ENCODE measurements at regions not wholly inside any gene's neighbourhood (a gene's known extent, or its start where the extent isn't known, plus 50 kb on each side); places are given as distances from the start of the nearest gene placed in this dataset.

DNA sequence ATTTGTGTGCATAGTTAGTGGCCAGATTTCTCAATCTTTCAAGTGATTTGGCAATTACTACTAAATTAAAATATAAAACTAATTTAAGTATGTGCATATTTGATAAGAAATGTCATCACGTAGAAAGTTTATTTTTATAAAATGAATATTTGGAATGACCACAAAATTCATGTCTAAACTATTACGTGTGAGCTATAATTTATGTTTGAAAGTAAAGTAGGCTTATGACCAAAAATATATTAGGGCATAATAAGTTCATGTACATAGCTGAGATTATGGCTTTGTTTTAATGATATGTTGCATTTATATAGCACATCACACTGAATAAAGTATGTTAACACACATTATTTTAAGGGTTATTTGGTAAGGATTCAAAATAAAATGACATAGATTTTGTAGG lies 1532.6 kb downstream of the C4orf33 start:
- DNase-seq (ENCODE audit: low read depth in 2 of 2), result no peak

DNA sequence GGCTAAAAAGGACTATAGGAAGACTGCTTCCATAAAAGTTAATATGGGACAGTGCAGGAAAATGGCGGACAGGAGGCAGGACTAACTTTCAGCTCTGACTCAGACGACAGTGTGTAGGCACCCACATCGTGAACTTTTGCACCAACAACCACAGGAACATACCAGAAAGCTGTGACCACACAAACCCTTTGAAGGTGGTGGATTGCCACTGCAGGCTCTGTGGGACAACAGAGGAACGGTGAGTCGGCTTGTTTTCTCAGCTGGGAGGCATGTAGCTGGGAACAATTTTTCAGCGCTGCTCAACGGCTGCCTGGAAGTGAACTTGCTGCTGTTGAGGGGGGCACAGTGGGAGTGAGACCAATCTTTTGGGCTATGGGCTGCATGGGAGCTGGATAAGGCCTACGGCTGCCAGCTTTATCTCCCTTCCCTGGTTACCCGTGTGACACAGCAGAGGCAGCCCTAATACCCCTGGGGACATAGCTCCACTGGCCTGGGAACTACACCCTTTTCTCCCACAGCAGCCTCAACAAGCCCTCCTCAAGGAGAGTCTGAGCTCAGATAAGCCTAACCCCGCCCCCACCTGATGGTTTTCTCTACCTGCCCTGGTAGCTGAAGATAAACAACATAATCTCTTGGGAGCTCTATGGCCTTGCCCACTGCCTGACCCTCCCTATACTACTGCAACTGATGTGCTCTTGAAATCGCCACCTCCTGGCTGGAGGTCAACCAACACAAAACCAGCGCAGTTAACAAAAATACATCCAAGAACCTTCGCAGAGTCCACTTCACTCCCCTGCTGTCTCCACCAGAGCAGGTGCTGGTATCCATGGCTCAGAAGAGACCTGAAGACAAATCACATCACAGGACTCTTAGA lies 1537.0 kb downstream of the C4orf33 start:
- DNase-seq (ENCODE audit: low read depth in 2 of 2), result no peak

GRCh38 chr4:130636486-130636885 lies 1540.5 kb downstream of the C4orf33 start:
- no peak for DNase-seq (ENCODE audit: low read depth in 2 of 2)

DNA sequence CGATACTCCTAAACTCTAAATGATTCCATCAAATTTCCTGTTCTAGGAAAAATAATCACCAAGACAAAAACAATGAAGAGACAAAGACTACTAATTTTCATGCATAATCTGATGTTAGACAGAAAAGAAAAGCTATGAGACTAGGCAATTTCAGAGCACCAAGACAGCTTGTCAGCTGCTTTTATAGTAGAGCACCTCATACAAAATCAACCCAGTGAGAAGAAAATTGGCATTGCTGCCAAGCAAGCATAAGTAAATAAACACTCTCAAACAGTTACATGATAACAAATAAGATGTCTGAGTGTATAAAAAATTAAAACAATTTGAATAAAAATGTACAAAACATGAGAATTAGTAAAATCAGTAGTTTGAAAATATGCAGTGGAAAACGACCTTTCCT lies 1544.6 kb downstream of the C4orf33 start:
- no peak for DNase-seq (ENCODE audit: low read depth in 2 of 2)

- no peak for DNase-seq (ENCODE audit: low read depth in 2 of 2)
Measured at GRCh38 chr4:130646886-130647285, 1550.9 kb downstream of the C4orf33 start.

GRCh38 chr4:130648570-130648969 lies 1552.6 kb downstream of the C4orf33 start:
- no peak for DNase-seq (ENCODE audit: low read depth in 2 of 2)

GRCh38 chr4:130653842-130654241 lies 1557.9 kb downstream of the C4orf33 start:
- DNase-seq (ENCODE audit: low read depth in 2 of 2), result no peak

DNA sequence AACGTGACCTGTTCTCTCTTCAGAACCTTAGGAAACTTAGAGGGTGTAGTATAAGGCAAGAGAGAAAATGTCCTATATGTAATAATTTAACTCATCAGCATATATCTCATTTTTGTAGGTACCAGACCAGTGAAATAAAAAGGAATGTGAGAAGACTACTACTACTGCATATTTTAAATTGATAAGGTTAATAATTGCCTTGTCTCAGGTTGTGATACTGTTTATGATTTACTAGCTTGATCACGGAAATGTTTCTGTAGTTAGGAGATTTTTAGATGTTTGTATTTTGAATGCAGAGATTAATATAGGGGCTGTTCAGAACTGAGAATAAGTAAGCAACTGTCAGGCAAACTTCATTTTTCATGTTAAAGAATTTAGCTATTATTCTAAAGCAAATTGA lies 1563.4 kb downstream of the C4orf33 start:
- DNase-seq (ENCODE audit: low read depth in 2 of 2), result no peak

GRCh38 chr4:130668859-130669258 lies 1572.9 kb downstream of the C4orf33 start:
- no peak for DNase-seq (ENCODE audit: low read depth in 2 of 2)

- no peak for DNase-seq (ENCODE audit: low read depth in 2 of 2)
Measured at GRCh38 chr4:130675266-130675665, 1579.3 kb downstream of the C4orf33 start.

- DNase-seq (ENCODE audit: low read depth in 2 of 2), result no peak
Measured at GRCh38 chr4:130689181-130689580, 1593.2 kb downstream of the C4orf33 start.

- no peak for DNase-seq (ENCODE audit: low read depth in 2 of 2)
Measured at GRCh38 chr4:130698251-130698650, 1602.3 kb downstream of the C4orf33 start.

DNA sequence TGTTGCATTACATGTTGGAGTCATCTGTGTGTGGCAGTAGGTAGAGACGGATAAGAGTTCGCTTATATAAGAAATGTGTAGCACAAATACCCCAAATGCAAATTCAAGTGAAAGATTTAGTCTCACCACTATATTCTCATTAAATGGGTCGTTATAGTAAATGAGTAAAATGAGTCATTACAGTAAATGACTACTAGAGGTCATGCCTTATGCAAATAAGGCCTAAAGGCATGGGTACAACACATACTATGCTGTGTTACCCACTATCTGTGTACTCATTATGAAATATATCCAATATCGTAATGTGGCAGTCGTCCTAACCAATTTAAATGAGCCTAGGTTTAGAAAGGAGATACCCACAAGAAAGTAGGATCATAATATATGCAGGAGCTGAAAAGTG lies 1603.1 kb downstream of the C4orf33 start:
- DNase-seq (ENCODE audit: low read depth in 2 of 2), result no peak

- no peak for DNase-seq (ENCODE audit: low read depth in 2 of 2)
Measured at GRCh38 chr4:130703211-130703935, 1607.4 kb downstream of the C4orf33 start.

DNA sequence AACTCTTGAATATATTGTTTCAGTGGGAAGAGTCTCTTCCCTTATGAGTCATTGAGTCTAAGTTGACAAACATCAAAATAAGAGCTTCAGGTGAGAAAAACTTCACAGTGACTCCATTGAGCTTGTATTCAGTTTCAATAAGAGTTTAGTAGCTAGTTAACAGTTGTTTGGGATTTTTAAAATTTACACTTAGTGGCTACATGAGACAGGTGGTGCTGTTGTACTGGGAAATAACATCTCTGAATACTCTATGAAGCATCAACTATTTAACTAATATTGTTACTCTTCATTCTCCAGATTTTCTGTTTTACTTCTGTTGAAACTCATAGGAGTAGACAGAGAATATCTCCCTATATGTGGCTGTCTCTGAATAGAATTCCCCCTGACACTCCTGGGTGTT lies 1609.1 kb downstream of the C4orf33 start:
- DNase-seq (ENCODE audit: low read depth in 2 of 2), result no peak

GRCh38 chr4:130712038-130712437 lies 1616.1 kb downstream of the C4orf33 start:
- DNase-seq (ENCODE audit: low read depth in 2 of 2), result no peak

DNA sequence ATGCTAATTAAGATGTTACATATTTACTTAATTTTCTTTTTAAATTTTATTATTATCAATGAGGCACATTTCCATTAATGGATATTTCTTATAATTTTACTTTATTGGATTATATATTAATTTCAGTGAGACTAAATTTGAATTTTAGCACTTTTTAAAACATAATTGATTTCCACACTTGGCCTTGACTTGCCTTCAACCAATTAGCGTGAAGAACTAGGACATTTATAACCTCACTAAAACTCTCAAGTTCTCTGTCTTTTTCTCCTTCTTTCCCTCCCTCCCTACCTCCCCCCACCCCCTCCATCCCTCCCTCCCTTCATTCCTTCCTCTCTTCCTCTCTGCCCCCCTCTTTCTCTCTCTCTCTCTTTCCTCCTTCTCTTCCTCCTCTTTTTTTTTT lies 1618.1 kb downstream of the C4orf33 start:
- DNase-seq (ENCODE audit: low read depth in 2 of 2), result no peak

- no peak for DNase-seq (ENCODE audit: low read depth in 2 of 2)
Measured at GRCh38 chr4:130722361-130722760, 1626.4 kb downstream of the C4orf33 start.

GRCh38 chr4:130736436-130737185 lies 1640.7 kb downstream of the C4orf33 start:
- no peak for DNase-seq (ENCODE audit: low read depth in 2 of 2)

DNA sequence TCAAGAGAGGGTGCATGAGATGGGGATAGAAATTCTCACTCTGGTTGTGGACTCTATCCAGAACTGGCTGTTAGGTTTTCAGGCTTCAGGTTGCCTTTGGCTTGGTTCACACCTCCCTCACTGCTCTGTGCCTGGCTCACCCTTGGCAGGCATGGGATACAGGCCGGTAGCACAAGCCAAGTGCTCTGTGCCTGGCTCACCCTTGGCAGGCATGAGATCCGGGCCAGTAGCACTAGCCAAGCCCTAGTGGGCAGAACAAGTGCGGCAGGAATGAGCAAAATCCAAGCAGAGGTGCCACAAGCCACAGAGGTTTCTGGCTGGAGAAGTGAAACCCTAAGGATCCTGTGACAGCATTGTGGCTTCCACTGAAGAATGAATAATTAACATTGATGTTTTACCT lies 1642.3 kb downstream of the C4orf33 start:
- no peak for DNase-seq (ENCODE audit: low read depth in 2 of 2)

- no peak for DNase-seq (ENCODE audit: low read depth in 2 of 2)
Measured at GRCh38 chr4:130747842-130748241, 1651.9 kb downstream of the C4orf33 start.

GRCh38 chr4:130753926-130754325 lies 1658.0 kb downstream of the C4orf33 start:
- DNase-seq (ENCODE audit: low read depth in 2 of 2), result no peak
